ENCODE measurements at regions not wholly inside any gene's neighbourhood (a gene's known extent, or its start where the extent isn't known, plus 50 kb on each side); places are given as distances from the start of the nearest gene placed in this dataset.

DNA sequence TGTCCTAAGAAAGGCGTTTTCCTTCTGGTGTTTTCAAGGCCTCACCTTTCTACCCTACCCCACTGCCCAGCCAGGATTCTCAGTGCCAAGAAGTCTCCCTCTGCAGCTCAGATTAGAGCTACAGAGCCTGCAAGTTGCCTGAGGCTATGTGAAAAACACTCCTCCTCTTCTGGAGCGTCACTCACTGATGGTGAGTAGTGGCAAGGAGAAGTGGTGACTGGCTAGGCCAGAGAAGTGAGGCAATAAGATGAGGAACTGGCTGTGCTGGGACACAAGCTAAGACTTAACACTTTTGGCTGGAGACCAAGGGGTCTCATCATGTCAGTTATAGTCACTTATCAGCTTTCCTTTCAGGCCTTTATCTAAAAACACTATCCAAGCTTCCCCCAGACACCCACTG lies 86.7 kb upstream of the PRKAR2B start:
- no peak for DNase-seq (ENCODE audit: low spot score)
- in situ Hi-C loops (cut with MboI; ENCODE audit: low sequenced_read_pairs, unreplicated experiment) = loop anchor here (10.0 kb wide), 1 partner anchor 187 kb away; no protein-coding TSS in a partner anchor
- TF ChIP-seq, protein P1, sequence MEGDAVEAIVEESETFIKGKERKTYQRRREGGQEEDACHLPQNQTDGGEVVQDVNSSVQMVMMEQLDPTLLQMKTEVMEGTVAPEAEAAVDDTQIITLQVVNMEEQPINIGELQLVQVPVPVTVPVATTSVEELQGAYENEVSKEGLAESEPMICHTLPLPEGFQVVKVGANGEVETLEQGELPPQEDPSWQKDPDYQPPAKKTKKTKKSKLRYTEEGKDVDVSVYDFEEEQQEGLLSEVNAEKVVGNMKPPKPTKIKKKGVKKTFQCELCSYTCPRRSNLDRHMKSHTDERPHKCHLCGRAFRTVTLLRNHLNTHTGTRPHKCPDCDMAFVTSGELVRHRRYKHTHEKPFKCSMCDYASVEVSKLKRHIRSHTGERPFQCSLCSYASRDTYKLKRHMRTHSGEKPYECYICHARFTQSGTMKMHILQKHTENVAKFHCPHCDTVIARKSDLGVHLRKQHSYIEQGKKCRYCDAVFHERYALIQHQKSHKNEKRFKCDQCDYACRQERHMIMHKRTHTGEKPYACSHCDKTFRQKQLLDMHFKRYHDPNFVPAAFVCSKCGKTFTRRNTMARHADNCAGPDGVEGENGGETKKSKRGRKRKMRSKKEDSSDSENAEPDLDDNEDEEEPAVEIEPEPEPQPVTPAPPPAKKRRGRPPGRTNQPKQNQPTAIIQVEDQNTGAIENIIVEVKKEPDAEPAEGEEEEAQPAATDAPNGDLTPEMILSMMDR (IDR thresholded peaks at IDR 0.05; ENCODE audit: borderline replicate concordance, control extremely low read depth, extremely low read depth, insufficient read depth, missing control alignments) = no peak

GRCh38 chr7:106959753-106960152 lies 84.8 kb upstream of the PRKAR2B start:
- TF ChIP-seq, protein P1 (IDR thresholded peaks at IDR 0.05; ENCODE audit: borderline replicate concordance, control extremely low read depth, extremely low read depth, insufficient read depth, missing control alignments) = no peak
- DNase-seq (ENCODE audit: low spot score) = no peak
- in situ Hi-C loops (cut with MboI; ENCODE audit: low sequenced_read_pairs, unreplicated experiment) = loop anchor here (10.0 kb wide), 1 partner anchor 185 kb away; no protein-coding TSS in a partner anchor

GRCh38 chr7:106962751-106963150 lies 81.8 kb upstream of the PRKAR2B start:
- in situ Hi-C loops (cut with MboI; ENCODE audit: low sequenced_read_pairs, unreplicated experiment) = no loop called here
- TF ChIP-seq, protein P1 (IDR thresholded peaks at IDR 0.05; ENCODE audit: borderline replicate concordance, control extremely low read depth, extremely low read depth, insufficient read depth, missing control alignments) = no peak
- DNase-seq (ENCODE audit: low spot score) = no peak

DNA sequence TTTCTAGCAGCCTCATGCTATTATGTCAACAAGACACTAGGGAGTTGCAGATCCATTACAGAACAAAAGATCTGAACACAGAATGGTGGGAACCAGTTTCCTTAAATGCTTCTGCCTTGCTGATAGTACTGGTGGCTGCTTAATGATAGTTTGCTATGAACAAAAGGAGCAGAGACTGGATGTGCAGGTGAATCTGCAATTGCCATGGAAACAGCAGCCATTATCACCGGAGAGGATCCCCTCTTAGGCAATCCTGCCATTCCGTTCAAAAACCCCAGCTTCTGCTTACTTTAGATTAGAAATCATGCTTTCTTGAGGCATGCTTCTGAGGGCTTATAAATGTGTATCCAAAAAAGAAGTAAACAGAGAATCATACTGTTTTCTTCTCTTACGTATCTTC lies 80.0 kb upstream of the PRKAR2B start:
- in situ Hi-C loops (cut with MboI; ENCODE audit: low sequenced_read_pairs, unreplicated experiment) = no loop called here
- TF ChIP-seq, protein P1 (IDR thresholded peaks at IDR 0.05; ENCODE audit: borderline replicate concordance, control extremely low read depth, extremely low read depth, insufficient read depth, missing control alignments) = no peak
- no peak for DNase-seq (ENCODE audit: low spot score)

DNA sequence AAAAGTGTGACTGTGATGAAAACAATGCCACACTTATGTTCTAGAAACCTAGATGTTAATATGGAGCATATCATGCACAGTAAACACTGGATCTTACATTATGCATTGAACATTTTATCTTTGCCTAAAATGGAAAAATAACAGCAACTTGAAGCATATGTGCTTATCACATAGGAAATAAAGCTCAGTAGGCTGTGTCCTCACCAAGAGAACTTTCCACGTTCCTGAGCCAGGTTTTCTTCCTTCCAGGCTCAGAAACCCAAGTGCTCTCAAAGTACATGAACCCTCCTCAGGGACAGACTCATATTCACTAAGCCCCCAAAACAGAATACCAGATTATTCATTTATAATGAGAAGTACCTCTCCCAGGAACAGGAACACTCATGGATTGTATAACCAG lies 79.4 kb upstream of the PRKAR2B start:
- in situ Hi-C loops (cut with MboI; ENCODE audit: low sequenced_read_pairs, unreplicated experiment) = no loop called here

GRCh38 chr7:106966121-106966520 lies 78.4 kb upstream of the PRKAR2B start:
- no peak for DNase-seq (ENCODE audit: low spot score)
- in situ Hi-C loops (cut with MboI; ENCODE audit: low sequenced_read_pairs, unreplicated experiment) = no loop called here
- TF ChIP-seq, protein P1 (IDR thresholded peaks at IDR 0.05; ENCODE audit: borderline replicate concordance, control extremely low read depth, extremely low read depth, insufficient read depth, missing control alignments) = no peak

More for the DNA sequence above, 79.4 kb upstream of the PRKAR2B start:
- no peak for DNase-seq (ENCODE audit: low spot score)
- TF ChIP-seq, protein P1 (IDR thresholded peaks at IDR 0.05; ENCODE audit: borderline replicate concordance, control extremely low read depth, extremely low read depth, insufficient read depth, missing control alignments) = no peak

DNA sequence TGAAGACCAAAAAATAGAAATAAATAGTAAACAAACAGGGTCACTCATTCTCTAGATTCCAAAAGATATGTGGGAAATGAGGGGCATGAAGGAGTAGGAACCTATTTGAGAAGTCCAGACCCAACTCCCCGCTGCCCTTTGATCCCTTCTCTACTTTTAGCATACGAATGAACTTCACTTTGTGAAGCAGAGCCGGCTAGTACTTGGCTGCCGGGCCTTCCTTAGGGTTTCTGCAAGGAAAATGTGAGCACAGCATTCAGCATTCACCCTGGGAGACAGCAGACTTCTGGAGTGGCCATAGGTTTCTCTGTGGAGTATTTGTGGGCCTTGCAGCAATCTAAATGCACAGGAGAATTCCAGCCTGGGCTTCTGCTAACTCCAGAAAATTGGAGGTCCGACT lies 76.3 kb upstream of the PRKAR2B start:
- no peak for DNase-seq (ENCODE audit: low spot score)
- TF ChIP-seq, protein P1 (IDR thresholded peaks at IDR 0.05; ENCODE audit: borderline replicate concordance, control extremely low read depth, extremely low read depth, insufficient read depth, missing control alignments) = no peak
- in situ Hi-C loops (cut with MboI; ENCODE audit: low sequenced_read_pairs, unreplicated experiment) = no loop called here
